Inflammatory macrophage treated with lipopolysaccharide for 4 hours (primary cell): ENCODE measurements at regions not wholly inside any gene's neighbourhood (a gene's known extent, or its start where the extent isn't known, plus 50 kb on each side); places are given as distances from the start of the nearest gene placed in this dataset.

Source experiments
- DNase-seq: peaks from one replicate; pipeline ENCODE4 v3.0.0-alpha.2; 2020

GRCh38 chr12:66043035-66043434 lies 87.5 kb downstream of the LLPH start:
- no peak for DNase-seq

- DNase-seq: no peak
These were observed 88.7 kb downstream of the LLPH start for GRCh38 chr12:66041651-66042363.

- DNase-seq: no peak
These were observed 94.2 kb downstream of the LLPH start for GRCh38 chr12:66036317-66036716.

GRCh38 chr12:66035288-66035966 lies 95.1 kb downstream of the LLPH start:
- DNase-seq: peak; percentile 41

GRCh38 chr12:66033151-66033550 lies 97.4 kb downstream of the LLPH start:
- DNase-seq: no peak

GRCh38 chr12:66032739-66033138 lies 97.8 kb downstream of the LLPH start:
- DNase-seq: no peak

- no peak for DNase-seq
These were observed 100.3 kb downstream of the LLPH start for GRCh38 chr12:66030217-66030781.

GRCh38 chr12:66028390-66028789 lies 102.2 kb downstream of the LLPH start:
- no peak for DNase-seq

GRCh38 chr12:66025477-66025876 lies 105.1 kb downstream of the LLPH start:
- no peak for DNase-seq

GRCh38 chr12:66024949-66025348 lies 105.6 kb downstream of the LLPH start:
- no peak for DNase-seq

- DNase-seq: no peak
These were observed 110.1 kb downstream of the LLPH start for GRCh38 chr12:66020481-66020880.

GRCh38 chr12:66017736-66018135 lies 112.8 kb downstream of the LLPH start:
- DNase-seq: no peak
